ENCODE measurements at regions not wholly inside any gene's neighbourhood (a gene's known extent, or its start where the extent isn't known, plus 50 kb on each side); places are given as distances from the start of the nearest gene placed in this dataset.

DNA sequence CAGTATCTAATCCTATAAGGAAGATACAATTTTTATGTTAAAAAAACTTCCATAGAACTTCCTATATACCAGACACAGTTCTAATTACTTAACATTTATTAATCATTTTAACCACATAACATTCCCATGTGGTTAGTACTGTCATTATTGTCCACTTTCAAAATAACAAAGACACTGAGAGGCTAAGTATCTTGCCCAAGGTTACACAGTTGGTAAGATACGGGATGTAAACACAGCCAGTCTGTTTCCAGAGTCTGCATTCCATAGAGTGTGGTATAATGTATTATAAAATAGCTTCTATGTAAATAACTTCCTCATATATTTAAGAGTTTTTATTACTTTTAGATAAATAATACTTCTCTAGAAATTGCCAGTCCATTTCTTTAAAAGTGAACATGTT, 383.3 kb upstream of the ETAA1 start:
- Histone ChIP-seq H3K27me3 (no peaks in the 10 kb centered on the region), H3K9me3 (no peaks in the 10 kb centered on the region), H3K4me3 (no peak overlapping the region), H3K27ac (no peak overlapping the region), H3K4me1 (no peaks in the 10 kb centered on the region), H3K36me3 (no peaks in the 10 kb centered on the region)
- 6 to 27% methylated on average over 1 of the region's 1 CpG for WGBS, 2 donors
- no peak for TF ChIP-seq POLR2A (IDR thresholded peaks at IDR 0.05)
- TF ChIP-seq, protein P1, sequence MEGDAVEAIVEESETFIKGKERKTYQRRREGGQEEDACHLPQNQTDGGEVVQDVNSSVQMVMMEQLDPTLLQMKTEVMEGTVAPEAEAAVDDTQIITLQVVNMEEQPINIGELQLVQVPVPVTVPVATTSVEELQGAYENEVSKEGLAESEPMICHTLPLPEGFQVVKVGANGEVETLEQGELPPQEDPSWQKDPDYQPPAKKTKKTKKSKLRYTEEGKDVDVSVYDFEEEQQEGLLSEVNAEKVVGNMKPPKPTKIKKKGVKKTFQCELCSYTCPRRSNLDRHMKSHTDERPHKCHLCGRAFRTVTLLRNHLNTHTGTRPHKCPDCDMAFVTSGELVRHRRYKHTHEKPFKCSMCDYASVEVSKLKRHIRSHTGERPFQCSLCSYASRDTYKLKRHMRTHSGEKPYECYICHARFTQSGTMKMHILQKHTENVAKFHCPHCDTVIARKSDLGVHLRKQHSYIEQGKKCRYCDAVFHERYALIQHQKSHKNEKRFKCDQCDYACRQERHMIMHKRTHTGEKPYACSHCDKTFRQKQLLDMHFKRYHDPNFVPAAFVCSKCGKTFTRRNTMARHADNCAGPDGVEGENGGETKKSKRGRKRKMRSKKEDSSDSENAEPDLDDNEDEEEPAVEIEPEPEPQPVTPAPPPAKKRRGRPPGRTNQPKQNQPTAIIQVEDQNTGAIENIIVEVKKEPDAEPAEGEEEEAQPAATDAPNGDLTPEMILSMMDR (IDR thresholded peaks at IDR 0.05), result no peak
- DNase-seq, result no peak
- intact Hi-C loops (cut with DNase I), result no loop called here

DNA sequence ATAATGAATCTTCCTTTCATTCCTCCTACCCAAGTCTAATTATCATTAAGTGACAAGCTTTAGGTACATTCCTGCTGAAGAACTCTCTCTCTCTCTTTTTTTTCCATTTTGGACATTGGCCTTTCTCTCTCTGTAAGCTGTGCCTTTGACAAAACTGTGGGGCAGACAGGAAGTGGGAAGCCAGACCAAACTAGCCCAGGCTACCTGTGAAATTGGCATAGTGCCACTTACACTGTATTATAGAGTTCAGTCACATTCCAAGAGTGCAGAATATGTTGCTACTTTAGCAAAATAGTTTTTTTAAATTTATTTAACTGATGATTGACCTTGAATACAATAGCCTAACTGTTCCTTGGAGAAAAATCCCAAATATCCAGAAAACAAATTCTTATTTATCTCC, 381.5 kb upstream of the ETAA1 start:
- H3K27me3 ChIP-seq, result no peaks in the 10 kb centered on the region
- DNase-seq, result no peak
- no peaks in the 10 kb centered on the region for H3K4me1 ChIP-seq
- TF ChIP-seq, protein P1 (IDR thresholded peaks at IDR 0.05), result no peak
- no peak for TF ChIP-seq POLR2A (IDR thresholded peaks at IDR 0.05)
- H3K27ac ChIP-seq, result no peak overlapping the region
- intact Hi-C loops (cut with DNase I), result no loop called here
- no peaks in the 10 kb centered on the region for H3K9me3 ChIP-seq
- no peak overlapping the region for H3K4me3 ChIP-seq
- no peaks in the 10 kb centered on the region for H3K36me3 ChIP-seq

DNA sequence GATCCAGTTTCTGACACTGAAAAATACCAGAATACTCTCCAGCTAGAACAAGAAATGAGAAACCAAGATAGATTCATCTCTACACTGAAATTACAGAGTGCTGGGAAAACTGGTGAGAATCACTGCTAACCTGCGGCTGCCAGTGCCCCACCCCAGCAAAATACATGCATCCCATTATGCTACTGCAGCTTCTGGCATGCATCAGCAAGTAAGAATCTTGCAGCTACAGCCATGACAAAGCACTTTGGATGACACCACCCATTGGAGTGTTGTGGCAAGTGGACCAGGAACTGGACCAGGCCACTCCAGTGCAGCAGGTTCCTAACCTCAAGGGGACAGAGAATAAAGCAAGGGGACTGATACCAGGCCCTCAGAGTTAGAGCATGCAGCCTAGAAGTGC, 378.8 kb upstream of the ETAA1 start:
- no peaks in the 10 kb centered on the region for H3K36me3 ChIP-seq
- H3K4me3 ChIP-seq, result no peak overlapping the region
- H3K27ac ChIP-seq, result no peak overlapping the region
- DNase-seq, result no peak
- H3K9me3 ChIP-seq, result no peaks in the 10 kb centered on the region
- 50% methylated on average over 1 of the region's 1 CpG for WGBS, 2 donors
- no peaks in the 10 kb centered on the region for H3K27me3 ChIP-seq
- intact Hi-C loops (cut with DNase I), result no loop called here
- TF ChIP-seq, protein P1 (IDR thresholded peaks at IDR 0.05), result no peak
- TF ChIP-seq POLR2A (IDR thresholded peaks at IDR 0.05), result no peak
- no peaks in the 10 kb centered on the region for H3K4me1 ChIP-seq

DNA sequence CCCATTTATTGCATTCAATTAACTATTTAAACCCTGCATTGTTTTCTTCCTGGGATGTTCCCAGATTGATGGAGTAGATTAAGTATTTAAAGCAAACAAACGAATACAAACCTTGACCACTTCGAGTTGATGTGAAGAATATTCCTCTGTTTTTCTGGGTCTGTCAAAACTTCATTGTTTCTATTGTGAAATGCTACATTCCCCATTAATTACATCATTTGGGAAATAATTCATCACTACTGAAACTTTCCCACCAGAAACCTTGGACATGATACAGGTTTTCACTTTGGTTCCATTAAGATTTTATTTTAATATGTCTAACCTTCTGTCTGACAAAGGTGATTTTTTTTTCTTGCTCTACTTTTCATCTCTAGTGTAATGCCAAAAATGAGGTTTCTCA, 365.1 kb upstream of the ETAA1 start:
- intact Hi-C loops (cut with DNase I), result no loop called here
- no peak for TF ChIP-seq POLR2A (IDR thresholded peaks at IDR 0.05)
- TF ChIP-seq, protein P1 (IDR thresholded peaks at IDR 0.05), result no peak
- 31 to 43% methylated on average over 2 of the region's 2 CpGs for WGBS, 2 donors

DNA sequence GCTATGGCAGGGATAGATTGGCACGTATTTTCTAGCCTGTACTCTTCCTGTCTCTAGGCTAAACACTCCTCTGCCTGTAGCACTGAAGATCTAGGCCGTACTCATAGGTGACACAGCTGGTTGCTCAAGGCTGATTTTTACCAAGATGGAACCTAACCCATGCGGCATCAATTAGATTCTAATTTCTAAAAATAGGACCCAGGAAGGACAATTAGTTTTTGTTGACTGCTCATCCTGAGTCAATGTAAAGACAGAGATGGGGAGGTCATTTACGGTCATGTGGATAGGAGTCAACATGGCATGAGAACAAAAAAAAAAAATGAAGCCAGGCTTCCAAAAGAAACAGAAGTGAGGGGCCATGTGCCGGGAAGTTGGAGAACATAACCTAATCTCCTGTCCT, 360.7 kb upstream of the ETAA1 start:
- WGBS, 2 donors, result 72 to 84% methylated on average over 5 of the region's 5 CpGs
- H3K27ac ChIP-seq, result peak overlapping the region in 1 of 4 donors; percentile 24
- intact Hi-C loops (cut with DNase I), result no loop called here
- no peak for TF ChIP-seq POLR2A (IDR thresholded peaks at IDR 0.05)
- TF ChIP-seq, protein P1 (IDR thresholded peaks at IDR 0.05), result no peak
- H3K27me3 ChIP-seq, result peaks cover 0 to 6% (median 0%) of the 10 kb centered on the region in 4 donors
- H3K4me3 ChIP-seq, result no peak overlapping the region
- no peaks in the 10 kb centered on the region for H3K4me1 ChIP-seq
- no peaks in the 10 kb centered on the region for H3K36me3 ChIP-seq
- H3K9me3 ChIP-seq, result no peaks in the 10 kb centered on the region
- DNase-seq, result no peak

More for the DNA sequence above, 365.1 kb upstream of the ETAA1 start:
- no peak for DNase-seq
- Histone ChIP-seq H3K9me3 (no peaks in the 10 kb centered on the region), H3K27me3 (no peaks in the 10 kb centered on the region), H3K36me3 (no peaks in the 10 kb centered on the region), H3K4me3 (no peak overlapping the region), H3K27ac (no peak overlapping the region), H3K4me1 (no peaks in the 10 kb centered on the region)

Measured in esophagus squamous epithelium (tissue), 5 donors.